Gastroesophageal sphincter (tissue), 3 donors: ENCODE measurements at regions not wholly inside any gene's neighbourhood (a gene's known extent, or its start where the extent isn't known, plus 50 kb on each side); places are given as distances from the start of the nearest gene placed in this dataset.

Experiments used
- CTCF ChIP-seq, 4 experiments: fragments of 200-600 bp in 2 of 4; fragments of 450-650 bp in 2 of 4; sonication (generic) in 1 of 4; IDR thresholded peaks; one replicate each; pipeline ENCODE4 v1.5.1; 2017 to 2019; ENCODE audit warnings: antibody characterized with exemption in 4 of 4, mild to moderate bottlenecking in 2 of 4, moderate library complexity in 2 of 4
- POLR2A ChIP-seq, 2 donors: fragments of 450-650 bp; IDR thresholded peaks; one replicate each; pipeline ENCODE4 v1.6.1; 2017; ENCODE audit warnings: antibody characterized with exemption in 2 of 2, mild to moderate bottlenecking in 2 of 2, moderate library complexity in 1 of 2
- POLR2AphosphoS5 ChIP-seq: sonication (generic); formaldehyde crosslinking; IDR thresholded peaks from one replicate; pipeline ENCODE4 v1.6.1; 2017; ENCODE audit warnings: antibody characterized with exemption

DNA sequence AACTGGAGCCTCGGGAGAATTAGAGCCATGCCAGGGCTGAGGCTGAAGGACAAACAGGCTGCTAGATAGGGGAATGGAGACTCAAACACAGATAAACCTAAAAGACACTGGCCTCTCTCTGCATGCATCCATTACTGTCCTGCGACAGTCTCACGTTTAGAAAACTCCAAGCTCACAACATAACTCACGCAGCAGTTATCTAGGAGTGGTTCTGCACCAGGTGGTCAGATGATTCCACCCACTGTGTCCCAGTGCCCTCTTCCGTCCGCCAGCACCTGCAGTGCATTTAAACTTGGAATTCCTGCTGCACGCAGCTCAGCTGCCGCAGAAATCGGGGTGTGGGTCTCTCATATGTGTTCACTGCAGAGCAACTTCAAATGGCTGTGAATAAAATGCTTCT, 272.6 kb upstream of the IRX2 start:
- TF ChIP-seq POLR2A (IDR thresholded peaks at IDR 0.05) (no peak), CTCF (IDR thresholded peaks at IDR 0.05) (no peak), POLR2AphosphoS5 (no peak)
